Ishikawa (cell line): ENCODE measurements at regions not wholly inside any gene's neighbourhood (a gene's known extent, or its start where the extent isn't known, plus 50 kb on each side); places are given as distances from the start of the nearest gene placed in this dataset.

Experiments used
- CEBPB ChIP-seq: IDR thresholded peaks from 2 replicates; pipeline ENCODE4 v1.6.1; 2012
- EP300 ChIP-seq: IDR thresholded peaks from 2 replicates; pipeline ENCODE4 v1.6.1; 2012; ENCODE audit warnings: borderline replicate concordance
- MAX ChIP-seq: IDR thresholded peaks from 2 replicates; pipeline ENCODE4 v1.6.1; 2012
- NFIC ChIP-seq: IDR thresholded peaks from 2 replicates; pipeline ENCODE4 v1.6.1; 2012
- RAD21 ChIP-seq: IDR thresholded peaks from 2 replicates; pipeline ENCODE4 v1.6.1; 2012; ENCODE audit warnings: low read depth
- TAF1 ChIP-seq: IDR thresholded peaks from 2 replicates; pipeline ENCODE4 v1.6.1; 2012; ENCODE audit warnings: low read depth, mild to moderate bottlenecking
- TCF12 ChIP-seq: IDR thresholded peaks from 2 replicates; pipeline ENCODE4 v1.6.1; 2012; ENCODE audit warnings: low read depth
- TEAD4 ChIP-seq: IDR thresholded peaks from 2 replicates; pipeline ENCODE4 v1.6.1; 2012
- USF1 ChIP-seq: IDR thresholded peaks from 2 replicates; pipeline ENCODE4 v1.6.1; 2012
- YY1 ChIP-seq: IDR thresholded peaks from 2 replicates; pipeline ENCODE4 v1.6.1; 2012; ENCODE audit warnings: low read depth
- TF ChIP-seq, protein P1 (sequence below): IDR thresholded peaks from 2 replicates; pipeline ENCODE4 v1.6.1; 2012; ENCODE audit warnings: low read depth, mild to moderate bottlenecking

GRCh38 chr7:136105191-136105590 is 128.0 kb upstream of the MTPN start:
- TF ChIP-seq YY1 (no peak), RAD21 (no peak), NFIC (no peak), TAF1 (no peak), EP300 (no peak), TCF12 (no peak), MAX (no peak), TEAD4 (no peak), USF1 (no peak), CEBPB (no peak)
- TF ChIP-seq, protein P1, sequence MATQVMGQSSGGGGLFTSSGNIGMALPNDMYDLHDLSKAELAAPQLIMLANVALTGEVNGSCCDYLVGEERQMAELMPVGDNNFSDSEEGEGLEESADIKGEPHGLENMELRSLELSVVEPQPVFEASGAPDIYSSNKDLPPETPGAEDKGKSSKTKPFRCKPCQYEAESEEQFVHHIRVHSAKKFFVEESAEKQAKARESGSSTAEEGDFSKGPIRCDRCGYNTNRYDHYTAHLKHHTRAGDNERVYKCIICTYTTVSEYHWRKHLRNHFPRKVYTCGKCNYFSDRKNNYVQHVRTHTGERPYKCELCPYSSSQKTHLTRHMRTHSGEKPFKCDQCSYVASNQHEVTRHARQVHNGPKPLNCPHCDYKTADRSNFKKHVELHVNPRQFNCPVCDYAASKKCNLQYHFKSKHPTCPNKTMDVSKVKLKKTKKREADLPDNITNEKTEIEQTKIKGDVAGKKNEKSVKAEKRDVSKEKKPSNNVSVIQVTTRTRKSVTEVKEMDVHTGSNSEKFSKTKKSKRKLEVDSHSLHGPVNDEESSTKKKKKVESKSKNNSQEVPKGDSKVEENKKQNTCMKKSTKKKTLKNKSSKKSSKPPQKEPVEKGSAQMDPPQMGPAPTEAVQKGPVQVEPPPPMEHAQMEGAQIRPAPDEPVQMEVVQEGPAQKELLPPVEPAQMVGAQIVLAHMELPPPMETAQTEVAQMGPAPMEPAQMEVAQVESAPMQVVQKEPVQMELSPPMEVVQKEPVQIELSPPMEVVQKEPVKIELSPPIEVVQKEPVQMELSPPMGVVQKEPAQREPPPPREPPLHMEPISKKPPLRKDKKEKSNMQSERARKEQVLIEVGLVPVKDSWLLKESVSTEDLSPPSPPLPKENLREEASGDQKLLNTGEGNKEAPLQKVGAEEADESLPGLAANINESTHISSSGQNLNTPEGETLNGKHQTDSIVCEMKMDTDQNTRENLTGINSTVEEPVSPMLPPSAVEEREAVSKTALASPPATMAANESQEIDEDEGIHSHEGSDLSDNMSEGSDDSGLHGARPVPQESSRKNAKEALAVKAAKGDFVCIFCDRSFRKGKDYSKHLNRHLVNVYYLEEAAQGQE: no peak
